GM10248 (cell line): ENCODE measurements at regions not wholly inside any gene's neighbourhood (a gene's known extent, or its start where the extent isn't known, plus 50 kb on each side); places are given as distances from the start of the nearest gene placed in this dataset.

Experiments
- CTCF ChIA-PET: fragments of 300-600 bp; sonication (Branson Sonifier 250); formaldehyde crosslinking; extraction: SDS; loops from one replicate; lab custom pipeline; 2021; ENCODE audit warnings: antibody characterized with exemption; lab: Yijun Ruan, JAX
- POLR2A ChIA-PET: fragments of 350-650 bp; sonication (Branson Sonifier 250); formaldehyde crosslinking; extraction: SDS; loops from one replicate; lab custom pipeline; 2020; ENCODE audit warnings: antibody characterized with exemption; lab: Yijun Ruan, JAX
- DNase-seq: peaks from one replicate; pipeline ENCODE4 v3.0.0; 2012; ENCODE audit errors: extremely low spot score
- TF ChIP-seq, protein P1 (sequence below): IDR thresholded peaks from 2 replicates; pipeline ENCODE4 v1.5.1; 2012; ENCODE audit warnings: mild to moderate bottlenecking, low read depth; ENCODE audit errors: extremely low read depth, missing control alignments, control extremely low read depth

DNA sequence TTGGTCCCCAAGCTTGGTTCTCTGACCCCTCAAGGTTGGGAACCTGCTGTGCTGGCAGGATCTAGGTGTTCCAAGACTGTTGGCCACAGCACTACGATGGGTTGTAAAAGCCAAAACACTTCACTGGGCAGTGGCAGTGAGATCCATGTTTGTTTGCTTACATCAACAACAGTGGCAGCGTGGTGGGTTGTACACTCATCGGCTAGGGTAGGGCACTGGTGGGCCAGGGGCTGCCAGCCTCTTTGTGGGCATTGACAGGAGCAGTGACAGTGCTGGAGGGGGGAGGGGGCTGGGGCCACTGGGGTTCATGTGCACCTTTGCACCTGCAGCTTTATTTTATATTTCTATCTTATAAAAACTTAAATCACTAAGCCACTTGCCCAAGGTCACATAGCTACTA lies 126.7 kb upstream of the ZWINT start:
- no peak for DNase-seq
- TF ChIP-seq, protein P1, sequence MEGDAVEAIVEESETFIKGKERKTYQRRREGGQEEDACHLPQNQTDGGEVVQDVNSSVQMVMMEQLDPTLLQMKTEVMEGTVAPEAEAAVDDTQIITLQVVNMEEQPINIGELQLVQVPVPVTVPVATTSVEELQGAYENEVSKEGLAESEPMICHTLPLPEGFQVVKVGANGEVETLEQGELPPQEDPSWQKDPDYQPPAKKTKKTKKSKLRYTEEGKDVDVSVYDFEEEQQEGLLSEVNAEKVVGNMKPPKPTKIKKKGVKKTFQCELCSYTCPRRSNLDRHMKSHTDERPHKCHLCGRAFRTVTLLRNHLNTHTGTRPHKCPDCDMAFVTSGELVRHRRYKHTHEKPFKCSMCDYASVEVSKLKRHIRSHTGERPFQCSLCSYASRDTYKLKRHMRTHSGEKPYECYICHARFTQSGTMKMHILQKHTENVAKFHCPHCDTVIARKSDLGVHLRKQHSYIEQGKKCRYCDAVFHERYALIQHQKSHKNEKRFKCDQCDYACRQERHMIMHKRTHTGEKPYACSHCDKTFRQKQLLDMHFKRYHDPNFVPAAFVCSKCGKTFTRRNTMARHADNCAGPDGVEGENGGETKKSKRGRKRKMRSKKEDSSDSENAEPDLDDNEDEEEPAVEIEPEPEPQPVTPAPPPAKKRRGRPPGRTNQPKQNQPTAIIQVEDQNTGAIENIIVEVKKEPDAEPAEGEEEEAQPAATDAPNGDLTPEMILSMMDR, result no peak
- ChIA-PET POLR2A (no interaction called here), CTCF (no interaction called here)

DNA sequence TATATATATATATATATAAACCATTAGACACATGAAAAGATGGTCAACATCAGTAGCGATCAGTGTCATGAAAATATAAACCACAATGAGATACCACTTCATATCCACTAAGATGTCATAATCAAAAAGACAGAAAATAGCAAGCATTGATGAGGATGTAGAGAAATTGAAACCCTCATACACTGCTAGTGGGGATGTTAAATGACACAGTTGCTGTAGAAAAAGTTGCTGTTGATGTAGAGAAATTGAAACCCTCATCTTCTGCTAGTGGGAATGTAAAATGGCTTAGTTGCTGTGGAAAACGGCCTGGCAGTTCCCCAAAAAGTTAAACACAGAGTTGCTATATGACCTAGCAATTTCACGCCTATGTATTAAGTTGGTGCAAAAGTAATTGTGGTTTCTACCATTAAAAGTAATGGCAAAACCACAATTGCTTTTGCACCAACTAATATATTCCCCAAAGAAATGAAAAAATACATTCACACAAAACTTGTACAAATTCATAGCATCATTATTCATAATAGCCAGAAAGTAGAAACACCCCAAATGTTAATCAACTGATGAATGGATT lies 120.5 kb upstream of the ZWINT start:
- POLR2A ChIA-PET, result no interaction called here
- TF ChIP-seq, protein P1, result no peak
- no peak for DNase-seq
- CTCF ChIA-PET, result no interaction called here

DNA sequence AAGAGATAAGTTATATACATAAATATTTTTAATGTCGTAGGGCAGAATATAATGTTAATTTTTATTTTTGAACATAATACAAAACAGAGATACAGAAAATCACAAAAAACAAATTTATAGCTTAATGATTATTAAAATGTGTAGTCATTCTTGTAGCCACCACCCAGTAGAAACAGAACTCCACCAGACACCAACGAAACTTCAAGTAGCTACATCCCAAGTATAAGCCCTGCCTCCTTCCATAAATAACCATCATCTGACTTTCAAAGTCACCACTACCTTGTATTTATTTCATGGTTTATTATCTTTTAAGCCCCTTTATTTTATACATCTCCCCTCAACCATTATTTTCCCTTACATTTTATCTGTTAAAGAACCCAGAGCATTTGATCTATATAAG lies 111.9 kb upstream of the ZWINT start:
- CTCF ChIA-PET, result interaction anchor here (1.0 to 1.3 kb wide), 2 partner anchors 9 to 10 kb away, joined by 3 to 4 read pairs; no protein-coding TSS in a partner anchor
- TF ChIP-seq, protein P1, result no peak
- no peak for DNase-seq
- POLR2A ChIA-PET, result no interaction called here

DNA sequence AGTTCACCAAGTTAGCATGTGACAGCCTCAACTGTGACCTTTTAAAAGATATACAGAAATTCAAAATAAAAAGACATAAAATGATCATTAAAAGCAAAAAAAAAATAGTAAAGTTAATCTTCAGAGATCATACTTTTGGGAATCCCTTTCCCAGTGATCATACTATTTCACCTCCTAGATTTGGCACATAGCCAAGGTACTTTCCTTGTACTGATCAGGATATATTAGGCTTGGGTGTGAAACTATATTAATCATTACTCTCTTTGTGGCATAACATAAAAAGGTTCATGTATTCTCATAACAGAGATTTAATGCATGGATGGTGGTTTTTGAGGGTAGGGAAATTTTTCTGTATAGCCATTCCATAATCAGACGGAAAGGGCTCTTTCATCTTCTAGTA lies 109.6 kb upstream of the ZWINT start:
- no peak for DNase-seq
- TF ChIP-seq, protein P1, result no peak
- ChIA-PET POLR2A (no interaction called here), CTCF (no interaction called here)

DNA sequence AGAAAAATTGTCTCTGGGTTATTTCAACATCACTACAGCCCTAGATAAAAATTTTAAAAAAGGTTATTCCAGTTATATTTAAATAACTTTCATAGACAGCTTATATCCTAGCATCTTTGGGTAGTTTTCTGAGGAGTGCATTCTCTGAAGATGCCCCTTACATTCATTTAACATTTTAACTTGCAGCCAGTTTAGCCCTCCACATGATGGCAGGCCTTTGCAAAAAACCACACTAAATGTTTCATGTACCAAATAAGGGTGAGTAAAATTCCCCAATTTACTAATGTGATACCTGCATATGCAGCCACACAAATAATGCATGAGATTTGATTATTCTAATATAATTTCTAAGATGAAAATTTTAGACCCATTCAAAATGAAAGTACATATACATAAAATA lies 108.4 kb upstream of the ZWINT start:
- POLR2A ChIA-PET, result no interaction called here
- TF ChIP-seq, protein P1, result peak; percentile 13
- no peak for DNase-seq
- CTCF ChIA-PET, result interaction anchor here (1.6 kb wide), 1 partner anchor 355 kb away, joined by 3 read pairs; no protein-coding TSS in a partner anchor

DNA sequence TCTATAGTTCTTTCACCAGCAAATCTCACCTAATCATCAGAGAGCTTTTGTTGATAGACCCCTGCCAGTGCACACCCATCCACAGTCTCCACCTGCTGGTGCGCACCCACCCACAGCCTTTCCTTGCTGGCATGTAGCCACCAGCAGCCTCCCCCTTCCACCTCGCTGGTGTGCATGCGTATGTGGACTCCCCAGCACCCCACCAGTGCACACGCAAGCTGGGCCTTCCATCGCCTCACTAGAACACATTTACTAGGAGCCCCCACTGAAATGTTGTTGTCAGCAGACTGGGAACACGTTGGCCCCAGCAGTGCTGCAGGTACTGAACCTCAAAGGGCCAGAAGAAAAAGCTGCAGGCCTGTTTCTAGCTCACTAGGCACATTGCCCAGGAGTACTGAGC lies 104.9 kb upstream of the ZWINT start:
- no peak for DNase-seq
- POLR2A ChIA-PET, result no interaction called here
- CTCF ChIA-PET, result no interaction called here
- TF ChIP-seq, protein P1, result no peak
